Occipital lobe (tissue), 1 donor: ENCODE measurements at regions not wholly inside any gene's neighbourhood (a gene's known extent, or its start where the extent isn't known, plus 50 kb on each side); places are given as distances from the start of the nearest gene placed in this dataset.
"Not testable (repeated sequence)": the region's sequence is repeated elsewhere in the genome, so short reads cannot be mapped to it uniquely, and the experiment has no call there.

Source experiments
- DNase-seq: peaks from one replicate; lab custom pipeline; 2025; lab: John Stamatoyannopoulos, UW

DNA sequence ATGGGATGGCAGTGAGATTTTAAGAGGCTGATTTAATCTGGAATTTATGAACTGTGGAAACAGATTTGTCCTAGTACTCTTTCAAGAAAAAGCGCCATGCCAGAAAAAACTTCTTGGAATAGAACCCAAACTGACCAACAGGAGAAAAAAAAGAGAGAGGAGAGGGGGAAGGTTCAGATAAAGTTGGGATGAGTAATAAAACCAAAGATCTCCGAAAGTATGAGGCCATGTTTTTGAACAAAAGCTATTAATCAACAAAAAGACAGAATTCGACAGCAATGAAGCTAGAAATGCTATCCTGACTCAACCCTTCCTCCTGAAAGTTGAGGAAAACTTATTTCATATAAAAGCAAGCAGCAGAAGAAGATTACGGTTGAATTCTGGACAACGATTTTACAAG, 135.5 kb downstream of the CEMIP2 start:
- DNase-seq, result no peak

DNA sequence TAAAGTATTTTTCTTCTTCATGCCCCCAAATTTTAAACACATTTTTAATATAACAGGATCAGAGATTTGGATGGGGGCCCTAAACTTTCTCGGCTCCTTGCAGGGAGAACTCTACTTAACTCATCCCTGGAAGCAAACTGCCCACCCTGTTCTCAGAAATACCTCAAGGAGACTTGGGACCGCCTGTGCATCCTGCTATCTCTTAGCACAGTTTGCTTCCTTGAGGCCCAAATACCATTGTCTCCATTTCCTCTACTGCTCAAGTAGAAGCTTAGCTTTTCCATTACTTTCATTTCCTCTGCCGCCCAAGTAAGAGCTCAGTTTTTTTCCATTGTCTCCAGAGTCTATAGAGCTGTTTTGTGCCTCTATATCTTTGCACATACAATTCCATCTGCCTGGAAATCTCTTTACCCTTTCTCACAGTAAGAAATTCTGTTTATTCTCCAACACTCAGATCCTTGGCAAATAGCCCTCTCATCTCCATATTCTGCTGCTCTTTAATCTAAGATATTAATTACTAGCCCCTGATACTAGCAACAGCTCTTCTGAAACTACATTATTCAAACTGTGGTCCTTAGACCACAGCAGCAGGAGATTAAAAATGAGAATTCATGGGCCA, 137.8 kb downstream of the CEMIP2 start:
- DNase-seq, result no peak

DNA sequence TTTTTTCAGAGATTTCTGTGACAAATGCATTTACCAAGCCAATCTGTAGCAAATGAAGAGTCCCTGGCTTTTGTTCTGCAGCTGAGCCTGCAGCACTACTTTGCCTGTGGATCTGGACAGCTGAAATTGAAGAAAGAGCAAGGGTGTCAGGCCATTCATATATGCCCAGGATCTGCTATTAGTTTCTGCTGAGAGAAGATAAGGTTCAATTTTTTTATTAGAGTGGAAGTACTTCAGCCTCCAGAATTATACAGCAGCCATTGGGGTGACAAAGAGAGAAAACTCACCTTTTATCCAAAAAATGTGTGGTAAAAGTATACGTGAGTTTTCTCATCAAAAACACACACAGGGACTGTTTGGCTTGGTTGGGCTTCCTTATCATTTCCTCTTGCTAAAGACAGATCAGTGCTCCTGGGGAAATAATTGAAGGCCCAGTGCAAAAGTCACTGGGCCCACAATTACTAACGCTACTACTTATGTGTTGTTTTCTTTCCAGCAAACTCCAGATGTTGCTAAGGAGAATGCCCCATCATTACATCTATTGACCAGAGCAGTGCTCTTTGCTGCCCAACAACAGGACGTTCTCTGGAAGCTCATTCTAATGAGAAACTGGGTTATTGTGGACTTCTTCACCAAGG, 138.6 kb downstream of the CEMIP2 start:
- DNase-seq, result no peak

DNA sequence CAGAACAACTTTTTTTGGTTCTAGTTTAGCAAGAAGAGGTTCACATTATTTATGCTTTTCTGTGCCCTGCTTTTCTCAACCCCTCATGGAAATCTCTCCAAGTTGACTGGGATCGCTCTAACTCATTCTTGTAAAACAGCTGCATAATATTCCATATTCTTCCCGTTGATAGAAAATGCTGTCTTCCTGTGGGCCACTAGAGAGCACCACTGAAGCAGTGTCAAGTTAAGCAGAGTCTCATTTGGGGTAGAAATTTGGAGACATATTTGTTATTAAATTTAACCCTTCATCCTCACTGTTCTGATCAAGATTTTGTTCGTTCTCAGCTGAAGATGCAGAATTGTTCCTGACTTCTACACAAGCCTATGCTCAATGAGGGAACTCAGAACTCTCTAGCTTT, 140.1 kb downstream of the CEMIP2 start:
- no peak for DNase-seq

DNA sequence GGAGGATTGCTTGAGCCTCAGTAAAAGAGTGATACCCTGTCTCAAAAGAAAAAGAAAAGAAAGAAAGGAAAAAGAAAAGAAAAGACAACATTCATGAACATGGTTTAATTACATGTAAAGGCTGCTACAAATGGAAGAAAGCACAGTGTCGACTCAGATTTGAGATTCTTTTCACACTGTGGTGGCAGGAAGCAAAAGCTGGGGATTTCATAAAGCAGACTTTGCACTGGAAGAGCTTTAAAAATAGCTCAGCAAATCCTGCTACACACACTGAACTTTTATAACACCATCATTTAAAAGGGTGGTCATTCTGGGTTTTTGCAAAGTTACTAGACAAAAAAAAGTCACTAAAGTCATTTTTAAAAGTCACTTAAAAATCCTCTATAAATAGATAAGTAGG, 140.8 kb downstream of the CEMIP2 start:
- no peak for DNase-seq

DNA sequence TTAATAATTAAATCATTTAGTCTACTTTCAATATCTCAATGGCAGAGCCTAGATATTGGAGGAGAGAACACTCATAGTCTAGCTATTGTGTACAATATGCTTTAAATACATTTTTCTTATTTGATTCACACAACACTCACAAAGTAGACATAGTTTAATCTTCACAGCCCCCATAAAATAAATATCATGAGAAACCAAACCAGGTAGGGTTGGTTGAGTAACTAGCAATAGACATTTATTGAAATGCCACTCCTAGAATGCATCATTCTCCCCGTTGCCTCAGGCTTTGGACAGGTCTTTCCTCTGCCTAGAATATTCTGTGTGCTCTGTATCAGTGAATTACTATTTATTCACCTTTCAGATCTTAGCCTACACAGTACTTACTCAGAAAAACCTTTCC, 141.9 kb downstream of the CEMIP2 start:
- no peak for DNase-seq

DNA sequence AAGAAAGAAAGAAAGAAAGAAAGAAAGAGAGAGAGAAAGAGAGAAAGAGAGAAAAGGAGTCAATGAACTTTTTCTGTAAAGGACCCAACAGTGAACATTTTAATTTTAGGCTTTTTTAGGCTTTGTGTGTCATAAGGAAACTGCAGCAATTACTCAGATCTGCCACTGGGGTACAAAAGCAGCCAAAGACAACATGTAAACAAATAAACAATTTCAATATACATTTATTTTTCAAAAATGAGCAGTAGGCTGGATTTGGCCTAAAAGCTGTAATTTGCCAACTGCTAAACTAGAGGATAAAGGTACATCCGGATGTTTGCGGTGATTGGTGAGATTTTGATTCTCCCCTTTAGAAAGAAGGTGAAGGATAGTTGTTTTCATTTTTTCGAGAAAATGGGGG, 143.6 kb downstream of the CEMIP2 start:
- DNase-seq, result no peak

DNA sequence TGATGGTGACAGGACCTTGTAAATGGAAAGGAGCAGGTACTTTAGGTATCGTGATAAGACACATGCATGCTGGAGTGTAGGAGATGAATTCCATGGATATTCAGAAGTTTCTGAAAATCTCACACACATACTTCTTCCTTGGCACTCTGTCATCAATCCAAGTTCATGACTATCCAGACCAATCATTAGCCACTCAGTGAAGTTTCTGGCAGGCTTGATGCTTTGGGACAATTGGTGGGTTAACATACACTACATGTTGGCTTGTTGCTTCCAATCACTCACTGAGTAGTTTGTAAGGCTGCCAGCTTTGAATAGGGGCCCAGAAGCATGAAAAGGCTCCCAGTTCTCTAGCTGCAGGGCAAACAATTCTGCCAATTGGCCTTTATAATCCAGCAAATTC, 147.6 kb downstream of the CEMIP2 start:
- no peak for DNase-seq

DNA sequence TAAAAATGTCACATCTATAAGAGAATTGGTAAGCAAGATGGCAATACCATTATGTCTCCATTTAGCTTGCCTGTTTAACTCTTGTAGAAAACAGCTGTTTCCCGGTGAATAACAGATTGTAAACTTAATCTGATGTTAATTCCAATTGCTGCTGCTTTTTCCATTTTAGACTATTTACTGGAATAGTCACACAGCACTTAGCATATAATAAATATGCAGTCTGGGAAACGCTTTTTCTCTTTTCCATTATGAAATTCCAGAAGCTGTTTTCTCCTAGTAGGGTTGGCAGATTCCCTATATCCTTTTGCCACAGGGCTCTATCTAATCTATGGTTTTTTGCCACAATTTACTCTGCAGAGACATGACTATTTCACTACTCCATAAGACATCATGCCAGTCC, 148.0 kb downstream of the CEMIP2 start:
- no peak for DNase-seq

DNA sequence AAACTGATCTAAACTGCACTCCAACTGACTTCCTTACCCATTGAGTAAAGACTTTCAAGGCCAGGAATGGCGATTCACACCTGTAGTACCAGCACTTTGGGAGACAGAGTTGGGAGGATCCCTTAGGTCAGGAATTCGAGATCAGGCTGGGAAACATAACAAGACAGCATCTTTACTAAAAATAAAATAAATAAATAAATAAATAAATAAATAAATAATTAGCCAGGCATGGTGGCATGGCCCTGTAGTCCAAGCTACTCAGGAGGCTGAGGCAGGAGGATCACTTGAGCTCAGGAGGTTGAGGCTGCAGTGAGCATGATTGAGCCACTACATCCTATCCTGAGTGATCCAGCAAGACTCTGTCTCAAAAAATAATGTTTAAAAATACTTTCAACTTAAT, 148.4 kb downstream of the CEMIP2 start:
- no peak for DNase-seq

DNA sequence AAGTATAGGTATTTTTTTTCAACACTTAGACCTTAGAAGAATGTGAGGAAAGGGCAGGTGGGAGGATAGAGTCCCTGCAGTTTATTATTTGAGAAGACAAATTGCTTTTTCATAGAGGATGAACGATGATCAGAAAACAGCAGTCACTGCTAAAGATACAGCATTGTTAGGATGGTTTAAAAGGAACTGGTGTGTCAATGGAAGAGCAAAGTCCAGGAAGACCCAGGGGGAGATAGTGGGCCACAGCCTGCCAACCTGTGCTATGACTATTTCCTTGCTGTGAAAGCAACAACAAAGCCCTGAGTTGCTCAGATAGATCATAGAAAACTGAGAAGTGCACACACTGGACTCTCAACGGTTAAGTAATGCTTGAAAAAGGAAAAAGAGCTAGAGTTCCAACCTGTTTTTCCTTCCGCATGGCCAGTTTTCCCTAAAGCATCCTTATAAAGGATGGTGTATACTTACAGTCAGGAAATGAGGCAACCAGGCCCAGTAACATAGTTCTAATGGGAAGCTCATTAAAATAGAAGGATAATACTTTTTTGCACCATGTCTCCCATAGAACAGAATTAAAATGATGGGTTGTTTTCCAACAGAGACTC, 153.8 kb downstream of the CEMIP2 start:
- DNase-seq, result no peak

DNA sequence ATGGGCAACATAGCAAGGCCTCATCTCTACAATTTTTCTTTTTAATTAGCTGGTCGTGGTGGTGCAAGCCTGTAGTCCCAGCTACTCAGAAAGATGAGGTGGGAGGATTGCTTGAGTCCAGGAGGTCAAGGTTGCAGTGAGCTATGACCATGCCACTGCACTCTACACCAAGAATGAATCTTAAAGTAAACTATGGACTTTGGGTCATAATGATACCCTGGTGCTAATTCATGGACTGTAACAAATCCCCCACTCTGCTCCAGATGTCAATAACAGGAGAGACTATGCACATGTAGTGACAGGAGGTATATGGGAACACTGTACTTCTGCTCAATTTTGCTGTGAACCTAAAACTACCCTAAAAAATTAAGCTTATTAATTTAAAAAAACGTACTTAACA, 155.4 kb downstream of the CEMIP2 start:
- no peak for DNase-seq

DNA sequence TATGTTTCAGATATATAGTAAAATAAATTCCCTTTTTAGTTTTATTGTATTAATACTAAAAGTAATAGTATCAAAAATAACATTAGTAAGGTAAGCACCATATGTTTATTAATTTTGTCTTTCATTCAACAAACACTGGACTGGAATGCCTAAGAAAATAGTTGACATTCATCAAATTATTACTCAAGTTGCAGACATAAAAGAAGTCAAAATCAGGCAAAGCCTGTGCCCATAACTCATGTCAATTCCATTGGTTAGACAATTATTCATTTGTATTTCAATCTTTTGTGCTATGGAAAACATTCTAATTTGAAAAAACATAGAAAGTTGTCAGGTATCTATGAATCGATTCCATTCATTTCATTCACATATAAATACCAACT, 158.9 kb downstream of the CEMIP2 start:
- DNase-seq, result no peak

DNA sequence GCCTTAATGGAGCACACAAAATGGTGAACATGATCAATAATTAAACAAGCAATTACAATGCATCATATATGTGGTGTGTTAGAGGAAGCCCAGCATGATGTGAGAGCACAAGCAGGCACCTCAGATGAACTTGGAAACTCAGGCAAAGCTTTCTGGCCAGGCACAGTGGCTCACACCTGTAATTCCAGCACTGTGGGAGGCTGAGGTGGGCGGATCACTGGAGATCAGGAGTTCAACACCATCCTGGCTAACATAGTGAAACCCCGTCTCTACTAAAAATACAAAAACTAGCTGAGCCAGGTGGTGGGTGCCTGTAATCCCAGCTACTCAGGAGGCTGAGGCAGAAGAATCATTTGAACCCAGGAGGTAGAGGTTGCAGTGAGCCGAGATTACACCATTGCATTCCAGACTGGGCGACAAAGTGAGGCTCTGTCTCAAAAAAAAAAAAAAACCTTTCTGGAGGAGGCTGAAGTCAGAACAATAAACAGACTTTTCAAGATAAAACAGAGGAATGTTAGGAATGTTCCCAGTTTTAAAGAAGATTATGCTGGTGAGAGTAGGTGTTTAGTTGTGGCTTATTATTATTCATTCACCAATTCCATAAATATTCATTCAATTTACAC, 159.4 kb downstream of the CEMIP2 start:
- DNase-seq, result no peak

DNA sequence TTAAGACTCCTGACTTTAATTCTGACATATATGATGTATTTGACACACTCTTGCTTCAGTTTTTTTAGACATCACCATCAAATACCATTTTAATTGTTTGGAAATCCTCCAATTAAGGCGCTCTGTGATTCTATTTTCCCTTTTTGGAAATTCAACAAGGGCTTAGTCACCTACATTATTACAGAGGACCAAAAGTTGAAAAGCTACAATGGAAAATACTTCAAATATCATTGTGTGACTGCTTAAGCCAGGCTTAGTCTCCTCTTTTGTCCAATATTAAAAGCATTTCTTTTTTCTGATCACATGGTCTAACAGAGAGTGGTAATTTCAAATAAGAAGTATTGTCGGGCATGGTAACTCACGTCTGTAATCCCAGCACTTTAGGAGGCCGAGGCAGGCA, 160.3 kb downstream of the CEMIP2 start:
- DNase-seq, result no peak

DNA sequence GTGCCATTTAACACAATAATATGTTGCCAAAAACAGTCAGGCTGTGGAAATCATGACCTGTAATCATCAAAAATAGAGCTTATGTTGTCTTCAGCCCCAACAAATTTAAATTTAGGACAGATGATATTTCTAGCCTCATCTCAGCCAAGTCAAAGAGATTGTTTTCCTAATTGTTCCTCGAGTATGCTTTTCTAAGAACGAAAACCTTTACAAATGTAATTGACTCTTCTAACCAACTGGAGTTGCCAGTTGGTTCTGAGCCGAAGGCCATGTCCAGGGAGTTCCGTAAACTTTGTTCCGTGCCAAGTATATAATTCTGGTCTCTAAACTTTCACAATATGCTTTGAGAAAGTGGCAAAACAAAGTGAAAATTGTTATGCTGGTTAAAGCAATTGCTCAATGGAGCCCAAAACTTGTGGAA, 160.8 kb downstream of the CEMIP2 start:
- no peak for DNase-seq

DNA sequence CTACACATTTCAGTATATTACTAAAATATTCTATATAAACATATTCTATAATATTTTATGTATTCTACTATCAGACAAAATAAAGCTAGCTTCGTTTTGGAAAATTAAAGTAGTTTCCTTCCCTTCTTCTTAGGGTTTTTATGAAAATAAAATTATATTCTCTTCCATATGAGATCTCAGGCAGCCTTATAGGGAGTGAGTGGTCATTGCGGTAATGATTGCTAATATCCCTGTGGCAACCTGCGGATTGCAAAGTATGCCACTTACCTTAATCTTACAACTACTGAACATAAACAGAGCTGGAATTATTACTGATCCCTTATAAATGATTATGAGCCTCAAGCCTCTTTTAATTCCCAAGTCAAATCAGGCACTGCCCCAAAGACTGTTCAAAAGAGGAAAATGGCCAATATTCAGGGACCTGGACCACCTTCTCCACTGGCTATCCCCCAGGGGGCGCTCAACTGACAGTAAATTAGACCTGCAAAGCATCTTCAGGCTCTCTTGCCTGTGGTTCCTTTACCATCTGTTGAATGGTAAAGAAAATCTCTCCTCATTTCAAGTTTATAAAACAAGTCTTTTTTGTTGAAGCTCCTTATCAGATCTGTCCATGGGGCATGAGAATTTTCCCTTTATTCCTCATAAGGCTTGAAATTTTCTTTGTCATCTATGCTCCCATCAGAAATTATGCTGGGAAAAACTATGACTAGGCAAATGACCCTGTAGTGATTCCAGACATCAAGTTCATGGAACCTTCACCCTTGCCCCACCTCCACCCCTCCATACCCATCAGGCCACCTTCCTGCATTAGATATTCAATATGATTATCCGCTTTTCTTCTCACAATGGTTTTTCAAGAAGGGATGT, 163.9 kb downstream of the CEMIP2 start:
- peak; percentile 2 for DNase-seq

DNA sequence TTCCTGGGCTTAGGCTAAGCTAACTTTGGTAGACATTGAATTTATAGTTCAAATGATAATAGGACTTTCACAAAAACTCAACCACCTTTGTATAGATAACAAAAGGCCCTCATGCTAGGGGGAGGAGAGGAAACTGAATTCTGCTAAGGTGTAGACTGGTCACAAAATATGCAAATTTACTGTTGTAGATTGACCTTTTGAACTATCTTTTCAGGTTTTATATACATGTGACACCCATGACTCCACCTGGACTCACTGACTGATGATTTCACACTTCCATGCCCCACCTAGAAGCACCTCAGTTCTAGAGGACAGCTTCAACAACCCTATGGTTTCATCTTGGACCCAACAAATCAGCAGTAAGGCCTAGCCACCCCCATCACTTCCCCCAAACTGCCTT, 165.7 kb downstream of the CEMIP2 start:
- no peak for DNase-seq

DNA sequence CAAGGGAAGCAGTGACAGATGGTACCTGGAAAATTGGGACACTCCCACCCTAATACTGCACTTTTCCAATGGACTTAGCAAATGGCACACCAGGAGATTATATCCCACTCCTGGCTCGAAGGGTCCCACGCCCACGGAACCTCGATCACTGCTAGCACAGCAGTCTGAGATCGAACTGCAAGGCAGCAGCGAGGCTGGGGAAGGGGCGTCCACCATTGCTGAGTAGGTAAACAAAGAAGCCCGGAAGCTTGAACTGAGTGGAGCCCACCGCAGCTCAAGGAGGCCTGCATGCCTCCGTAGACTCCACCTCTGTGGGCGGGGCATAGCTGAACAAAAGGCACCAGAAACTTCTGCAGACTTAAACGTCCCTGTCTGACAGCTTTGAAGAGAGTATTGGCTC, 172.6 kb downstream of the CEMIP2 start:
- DNase-seq, result not testable (repeated sequence)

DNA sequence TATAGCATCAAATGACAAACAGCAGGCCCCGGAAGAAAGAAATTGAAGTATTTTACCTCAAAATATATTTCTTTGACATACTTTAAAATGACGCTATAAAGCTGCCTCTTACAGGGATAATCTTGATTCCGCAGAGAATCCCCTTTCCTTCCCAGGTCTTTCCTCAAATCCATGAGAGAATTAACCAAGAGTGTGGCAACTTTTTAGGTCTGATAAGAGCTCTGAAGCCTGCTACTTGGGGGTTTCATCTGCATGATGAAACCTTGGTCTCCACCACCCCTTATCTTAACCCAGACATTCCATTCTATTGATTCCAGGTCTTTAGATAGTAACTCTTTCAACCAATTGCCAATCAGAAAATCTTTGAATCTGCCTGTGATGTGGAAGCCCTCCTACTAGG, 173.8 kb downstream of the CEMIP2 start:
- no peak for DNase-seq

DNA sequence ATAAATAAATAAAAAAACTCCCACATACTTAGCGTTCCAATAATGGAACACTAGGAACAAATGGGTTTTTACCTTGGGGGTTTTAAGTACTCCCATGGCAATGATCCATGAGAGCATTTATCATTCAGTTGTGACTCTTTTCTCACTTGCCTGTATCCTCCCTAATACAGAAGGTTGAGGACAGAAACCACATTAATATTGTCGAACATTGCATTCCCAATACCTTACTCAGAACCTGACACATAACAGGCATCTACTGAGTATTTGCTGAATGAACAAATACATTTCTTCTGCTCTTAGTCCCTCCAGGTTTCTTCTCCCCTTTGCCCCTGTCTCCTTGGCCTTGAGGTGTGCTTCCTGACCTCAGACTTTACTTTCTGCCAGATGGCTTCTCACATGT, 175.9 kb downstream of the CEMIP2 start:
- DNase-seq, result no peak

DNA sequence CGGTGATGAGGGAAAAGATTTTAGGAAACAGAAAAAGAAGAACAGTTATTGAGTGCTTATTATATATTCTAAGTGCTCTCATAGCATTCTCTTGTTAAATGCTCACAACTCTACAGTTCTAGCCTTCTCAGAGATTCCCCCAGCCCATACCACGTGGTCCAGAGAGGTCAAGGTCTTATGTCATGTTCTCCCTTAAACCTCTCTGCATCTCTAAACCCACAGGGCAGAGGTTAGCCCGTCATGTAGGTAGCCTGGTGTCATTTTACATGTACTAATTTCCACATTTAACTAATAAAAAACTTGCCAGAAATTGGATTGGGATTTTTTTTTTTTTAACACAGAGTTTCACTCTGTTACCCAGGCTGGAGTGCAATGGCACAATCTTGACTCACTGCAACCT, 178.0 kb downstream of the CEMIP2 start:
- DNase-seq, result no peak
